ENCODE measurements at regions not wholly inside any gene's neighbourhood (a gene's known extent, or its start where the extent isn't known, plus 50 kb on each side); places are given as distances from the start of the nearest gene placed in this dataset.

- no peak overlapping the region for H3K27ac Mint-ChIP-seq (ENCODE audit: unreplicated experiment)
- H3K9me3 Mint-ChIP-seq, result peaks cover 3% of the 10 kb centered on the region
- peaks cover 29% of the 10 kb centered on the region for H3K4me1 Mint-ChIP-seq
- H3K36me3 Mint-ChIP-seq (ENCODE audit: low read depth), result no peaks in the 10 kb centered on the region
- DNase-seq (ENCODE audit: low read depth, low spot score), result no peak
- TF ChIP-seq CTCF (conservative IDR thresholded peaks at IDR 0.05), result no peak
- H3K4me3 Mint-ChIP-seq, result no peak overlapping the region
- H3K27me3 Mint-ChIP-seq (ENCODE audit: low read depth), result no peaks in the 10 kb centered on the region
Measured at GRCh38 chr2:144079803-144080202, 440.1 kb downstream of the ZEB2 start.

GRCh38 chr2:144078802-144079724 is 440.9 kb downstream of the ZEB2 start:
- no peaks in the 10 kb centered on the region for H3K36me3 Mint-ChIP-seq (ENCODE audit: low read depth)
- peaks cover 29% of the 10 kb centered on the region for H3K4me1 Mint-ChIP-seq
- no peaks in the 10 kb centered on the region for H3K27me3 Mint-ChIP-seq (ENCODE audit: low read depth)
- no peak overlapping the region for H3K27ac Mint-ChIP-seq (ENCODE audit: unreplicated experiment)
- no peak for DNase-seq (ENCODE audit: low read depth, low spot score)
- no peak for TF ChIP-seq CTCF (conservative IDR thresholded peaks at IDR 0.05)
- H3K9me3 Mint-ChIP-seq, result no peaks in the 10 kb centered on the region
- H3K4me3 Mint-ChIP-seq, result no peak overlapping the region

- TF ChIP-seq CTCF (conservative IDR thresholded peaks at IDR 0.05), result no peak
- Mint-ChIP-seq H3K27me3 (ENCODE audit: low read depth) (no peaks in the 10 kb centered on the region), H3K4me3 (no peak overlapping the region), H3K4me1 (peaks cover 29% of the 10 kb centered on the region), H3K9me3 (no peaks in the 10 kb centered on the region), H3K27ac (ENCODE audit: unreplicated experiment) (peak overlapping the region; percentile 64), H3K36me3 (ENCODE audit: low read depth) (no peaks in the 10 kb centered on the region)
- DNase-seq (ENCODE audit: low read depth, low spot score), result no peak
Measured at GRCh38 chr2:144078106-144078505, 441.8 kb downstream of the ZEB2 start.

GRCh38 chr2:144074450-144074849 is 445.5 kb downstream of the ZEB2 start:
- H3K27ac Mint-ChIP-seq (ENCODE audit: unreplicated experiment), result no peak overlapping the region
- peaks cover 21% of the 10 kb centered on the region for H3K4me1 Mint-ChIP-seq
- H3K4me3 Mint-ChIP-seq, result no peak overlapping the region
- DNase-seq (ENCODE audit: low read depth, low spot score), result no peak
- H3K36me3 Mint-ChIP-seq (ENCODE audit: low read depth), result no peaks in the 10 kb centered on the region
- no peaks in the 10 kb centered on the region for H3K9me3 Mint-ChIP-seq
- H3K27me3 Mint-ChIP-seq (ENCODE audit: low read depth), result no peaks in the 10 kb centered on the region
- no peak for TF ChIP-seq CTCF (conservative IDR thresholded peaks at IDR 0.05)

- no peaks in the 10 kb centered on the region for H3K4me1 Mint-ChIP-seq
- no peak overlapping the region for H3K4me3 Mint-ChIP-seq
- H3K9me3 Mint-ChIP-seq, result no peaks in the 10 kb centered on the region
- TF ChIP-seq CTCF (conservative IDR thresholded peaks at IDR 0.05), result no peak
- DNase-seq (ENCODE audit: low read depth, low spot score), result no peak
- no peaks in the 10 kb centered on the region for H3K36me3 Mint-ChIP-seq (ENCODE audit: low read depth)
- H3K27me3 Mint-ChIP-seq (ENCODE audit: low read depth), result no peaks in the 10 kb centered on the region
- no peak overlapping the region for H3K27ac Mint-ChIP-seq (ENCODE audit: unreplicated experiment)
Measured at GRCh38 chr2:144071461-144071860, 448.5 kb downstream of the ZEB2 start.

Measured in neural crest cell (in vitro differentiated cells).